Karpas-422 (cell line): ENCODE measurements at regions not wholly inside any gene's neighbourhood (a gene's known extent, or its start where the extent isn't known, plus 50 kb on each side); places are given as distances from the start of the nearest gene placed in this dataset.

Source experiments
- DNase-seq: peaks from one replicate; pipeline ENCODE4 v3.0.0-alpha.2; 2015
- H2AFZ ChIP-seq: fragments of 200-600 bp; sonication (generic); 2 replicates; pipeline ENCODE4 v1.6.1; 2014; ENCODE audit warnings: antibody characterized with exemption, low read length, mixed read lengths
- H3K27ac ChIP-seq: fragments of 200-600 bp; sonication (generic); 2 replicates; pipeline ENCODE4 v1.5.1; 2014; ENCODE audit warnings: mild to moderate bottlenecking, low read length, moderate library complexity
- H3K27me3 ChIP-seq: fragments of 200-600 bp; sonication (generic); 2 replicates; pipeline ENCODE4 v1.6.1; 2014; ENCODE audit warnings: low read length, mixed read lengths
- H3K36me3 ChIP-seq: fragments of 200-600 bp; sonication (generic); 2 replicates; pipeline ENCODE4 v1.6.1; 2014; ENCODE audit warnings: low read length, mixed read lengths; ENCODE audit not compliant: insufficient read depth
- H3K4me1 ChIP-seq: fragments of 200-600 bp; sonication (generic); 2 replicates; pipeline ENCODE4 v1.6.1; 2014; ENCODE audit warnings: mild to moderate bottlenecking, low read length, mixed read lengths
- H3K4me2 ChIP-seq: fragments of 200-600 bp; sonication (generic); 2 replicates; pipeline ENCODE4 v1.6.1; 2014; ENCODE audit warnings: low read length, low read depth, mild to moderate bottlenecking; ENCODE audit not compliant: poor library complexity, severe bottlenecking
- H3K4me3 ChIP-seq: fragments of 200-600 bp; sonication (generic); 2 replicates; pipeline ENCODE4 v1.5.1; 2014; ENCODE audit warnings: mild to moderate bottlenecking, antibody characterized with exemption, low read length, mixed read lengths
- H3K79me2 ChIP-seq: fragments of 200-600 bp; sonication (generic); 2 replicates; pipeline ENCODE4 v1.6.1; 2014; ENCODE audit warnings: mild to moderate bottlenecking, low read length, mixed read lengths
- H3K9ac ChIP-seq: fragments of 200-600 bp; sonication (generic); 2 replicates; pipeline ENCODE4 v1.6.0; 2014; ENCODE audit warnings: low read length
- H3K9me2 ChIP-seq: fragments of 200-600 bp; sonication (generic), shearing (Covaris generic); replicated peaks from 2 replicates; pipeline ENCODE4 v1.6.0; 2014; ENCODE audit warnings: mild to moderate bottlenecking, low read length, moderate library complexity; ENCODE audit not compliant: insufficient read depth
- H3K9me3 ChIP-seq: fragments of 300-700, 200-600 bp; sonication (generic); 2 replicates; pipeline ENCODE4 v1.6.1; 2014; ENCODE audit warnings: low read length, mixed read lengths
- H4K20me1 ChIP-seq: fragments of 200-600 bp; sonication (generic); 2 replicates; pipeline ENCODE4 v1.6.1; 2014; ENCODE audit warnings: mild to moderate bottlenecking, antibody characterized with exemption, low read length, low read depth; ENCODE audit not compliant: insufficient read depth

- Histone ChIP-seq H3K9ac (no peak overlapping the region), H3K4me3 (no peak overlapping the region), H3K4me1 (no peaks in the 10 kb centered on the region), H3K36me3 (no peaks in the 10 kb centered on the region), H3K9me2 (no peaks in the 10 kb centered on the region), H3K27ac (no peak overlapping the region), H2AFZ (no peak overlapping the region), H3K79me2 (no peaks in the 10 kb centered on the region), H3K27me3 (no peaks in the 10 kb centered on the region), H3K9me3 (no peaks in the 10 kb centered on the region), H4K20me1 (no peaks in the 10 kb centered on the region), H3K4me2 (no peak overlapping the region)
- no peak for DNase-seq
These were observed 149.4 kb downstream of the WNT5A start for GRCh38 chr3:55337641-55338180.

DNA sequence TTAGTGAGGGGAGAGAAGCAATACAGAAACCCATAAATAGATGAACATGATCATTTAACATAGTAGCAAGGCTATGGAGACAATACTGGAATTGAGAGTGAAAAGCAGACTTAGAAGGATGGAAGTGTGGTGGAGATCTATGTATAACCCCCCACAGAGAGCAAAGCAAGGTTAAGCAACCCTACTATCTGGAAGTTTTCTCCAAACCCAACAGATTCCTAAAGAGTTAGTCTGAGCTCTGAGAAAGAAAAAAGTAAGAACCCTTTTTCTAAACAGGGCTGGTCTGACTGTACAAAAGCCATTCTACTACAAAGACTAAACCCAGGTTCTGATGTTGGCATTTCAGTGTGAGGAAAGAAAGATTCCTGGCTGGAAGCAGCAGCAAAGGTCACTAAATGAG is 153.2 kb downstream of the WNT5A start:
- H3K36me3 ChIP-seq: no peaks in the 10 kb centered on the region
- no peak overlapping the region for H3K4me3 ChIP-seq
- no peak overlapping the region for H3K27ac ChIP-seq
- no peak overlapping the region for H3K4me2 ChIP-seq
- H3K9me3 ChIP-seq: no peaks in the 10 kb centered on the region
- no peaks in the 10 kb centered on the region for H3K9me2 ChIP-seq
- DNase-seq: no peak
- no peaks in the 10 kb centered on the region for H3K27me3 ChIP-seq
- H3K79me2 ChIP-seq: no peaks in the 10 kb centered on the region
- H3K4me1 ChIP-seq: no peaks in the 10 kb centered on the region
- H2AFZ ChIP-seq: no peak overlapping the region
- H4K20me1 ChIP-seq: no peaks in the 10 kb centered on the region
- H3K9ac ChIP-seq: no peak overlapping the region

- H3K4me3 ChIP-seq: no peak overlapping the region
- H3K4me2 ChIP-seq: no peak overlapping the region
- no peaks in the 10 kb centered on the region for H3K9me3 ChIP-seq
- no peaks in the 10 kb centered on the region for H3K36me3 ChIP-seq
- no peak overlapping the region for H3K27ac ChIP-seq
- no peaks in the 10 kb centered on the region for H4K20me1 ChIP-seq
- H3K27me3 ChIP-seq: no peaks in the 10 kb centered on the region
- no peak for DNase-seq
- no peak overlapping the region for H2AFZ ChIP-seq
- H3K9ac ChIP-seq: no peak overlapping the region
- H3K9me2 ChIP-seq: no peaks in the 10 kb centered on the region
- H3K79me2 ChIP-seq: no peaks in the 10 kb centered on the region
- H3K4me1 ChIP-seq: no peaks in the 10 kb centered on the region
These were observed 154.1 kb downstream of the WNT5A start for GRCh38 chr3:55333046-55333445.

DNA sequence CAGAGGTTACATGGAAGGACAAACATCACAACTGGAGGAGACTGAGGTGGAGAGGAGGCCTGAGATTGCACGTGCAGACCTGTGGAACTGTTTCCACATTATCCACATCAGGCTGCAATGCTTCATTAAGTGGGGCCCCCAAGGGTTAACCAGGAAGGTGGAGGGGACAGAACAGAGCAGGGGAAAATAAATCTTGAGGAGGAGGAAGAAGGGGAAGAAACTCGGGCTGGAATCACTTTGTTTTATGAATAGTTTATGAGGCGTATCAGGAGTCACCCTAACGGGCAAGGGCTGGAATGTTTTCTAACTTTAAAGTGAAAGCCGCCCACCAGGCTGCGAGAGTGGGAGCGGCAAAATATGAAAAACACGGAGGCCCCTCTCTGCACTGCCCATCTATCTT is 154.9 kb downstream of the WNT5A start:
- H3K9ac ChIP-seq: no peak overlapping the region
- H3K27me3 ChIP-seq: no peaks in the 10 kb centered on the region
- DNase-seq: no peak
- H3K4me1 ChIP-seq: no peaks in the 10 kb centered on the region
- H3K4me3 ChIP-seq: no peak overlapping the region
- no peaks in the 10 kb centered on the region for H4K20me1 ChIP-seq
- no peaks in the 10 kb centered on the region for H3K79me2 ChIP-seq
- no peaks in the 10 kb centered on the region for H3K9me2 ChIP-seq
- H2AFZ ChIP-seq: no peak overlapping the region
- H3K27ac ChIP-seq: no peak overlapping the region
- no peaks in the 10 kb centered on the region for H3K9me3 ChIP-seq
- no peaks in the 10 kb centered on the region for H3K36me3 ChIP-seq
- no peak overlapping the region for H3K4me2 ChIP-seq

DNA sequence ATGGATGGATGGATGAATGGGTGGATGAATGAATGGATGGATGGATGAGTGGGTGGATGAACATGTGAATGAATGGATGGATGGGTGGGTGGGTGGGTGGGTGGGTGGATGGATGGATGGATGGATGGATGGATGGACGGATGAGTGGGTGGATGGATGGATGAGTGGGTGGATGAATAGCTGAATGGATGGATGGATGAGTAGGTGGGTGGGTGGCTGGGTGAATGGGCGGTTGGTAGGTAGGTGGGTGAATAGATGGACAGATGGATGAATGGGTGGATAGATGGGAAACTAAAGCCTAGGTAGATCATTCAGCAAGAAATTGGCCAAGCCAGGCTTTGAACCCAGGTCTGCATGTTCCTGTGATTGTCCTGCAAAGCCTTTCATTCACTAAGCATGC is 155.6 kb downstream of the WNT5A start:
- Histone ChIP-seq H3K4me1 (no peaks in the 10 kb centered on the region), H3K79me2 (no peaks in the 10 kb centered on the region), H3K27me3 (no peaks in the 10 kb centered on the region), H3K9me3 (no peaks in the 10 kb centered on the region), H3K9ac (no peak overlapping the region), H3K27ac (no peak overlapping the region), H3K9me2 (no peaks in the 10 kb centered on the region), H2AFZ (no peak overlapping the region), H4K20me1 (no peaks in the 10 kb centered on the region), H3K4me2 (no peak overlapping the region), H3K4me3 (no peak overlapping the region), H3K36me3 (no peaks in the 10 kb centered on the region)
- no peak for DNase-seq

GRCh38 chr3:55330756-55331155 is 156.3 kb downstream of the WNT5A start:
- Histone ChIP-seq H3K79me2 (no peaks in the 10 kb centered on the region), H2AFZ (no peak overlapping the region), H3K36me3 (no peaks in the 10 kb centered on the region), H3K9me2 (no peaks in the 10 kb centered on the region), H3K27me3 (no peaks in the 10 kb centered on the region), H3K4me3 (no peak overlapping the region), H3K4me1 (no peaks in the 10 kb centered on the region), H3K9ac (no peak overlapping the region), H3K9me3 (no peaks in the 10 kb centered on the region), H4K20me1 (no peaks in the 10 kb centered on the region), H3K4me2 (no peak overlapping the region), H3K27ac (no peak overlapping the region)
- no peak for DNase-seq

DNA sequence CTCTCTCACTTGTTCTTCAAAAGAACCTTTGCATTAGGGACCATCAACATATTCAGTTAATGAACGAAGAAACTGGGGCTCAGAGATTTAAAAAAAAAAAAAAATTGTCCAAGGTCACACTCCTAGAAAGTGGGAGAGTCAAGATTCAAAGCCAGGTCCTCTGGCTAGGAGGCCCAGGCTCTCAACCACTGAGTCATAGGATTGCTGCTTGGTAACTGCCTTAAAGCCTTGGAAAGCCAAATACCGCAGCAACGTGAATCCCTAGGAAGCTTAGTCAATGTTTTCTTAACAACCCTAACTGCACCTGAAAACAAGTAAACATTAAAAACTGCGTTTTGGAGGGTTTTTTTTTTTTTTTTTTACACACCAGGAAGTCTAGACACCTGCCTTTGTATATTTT is 156.8 kb downstream of the WNT5A start:
- Histone ChIP-seq H3K9me2 (no peaks in the 10 kb centered on the region), H3K36me3 (no peaks in the 10 kb centered on the region), H4K20me1 (no peaks in the 10 kb centered on the region), H3K27ac (no peak overlapping the region), H3K4me1 (no peaks in the 10 kb centered on the region), H3K79me2 (no peaks in the 10 kb centered on the region), H3K27me3 (no peaks in the 10 kb centered on the region), H3K9ac (no peak overlapping the region), H2AFZ (no peak overlapping the region), H3K4me3 (no peak overlapping the region), H3K9me3 (no peaks in the 10 kb centered on the region), H3K4me2 (no peak overlapping the region)
- no peak for DNase-seq

DNA sequence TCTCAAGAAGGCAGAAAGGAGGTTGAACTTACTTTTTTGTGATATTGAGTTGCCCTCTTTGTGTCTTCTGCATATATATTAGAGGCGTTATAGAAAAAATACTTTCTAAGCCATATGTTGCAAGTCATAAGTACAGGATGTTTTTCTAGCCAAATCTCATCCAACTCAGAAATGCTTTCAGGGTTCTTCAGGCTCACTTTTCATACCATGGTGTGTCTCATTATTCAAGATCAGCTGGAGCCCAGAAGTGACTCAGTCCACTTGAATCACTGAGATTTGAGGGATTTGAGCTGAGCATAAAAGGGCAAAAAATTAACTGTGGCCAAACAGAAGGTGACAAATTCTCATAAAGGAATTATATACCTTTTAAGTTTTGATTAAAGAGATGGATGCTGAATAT is 157.3 kb downstream of the WNT5A start:
- Histone ChIP-seq H3K9ac (no peak overlapping the region), H3K27ac (no peak overlapping the region), H3K4me3 (no peak overlapping the region), H3K9me3 (no peaks in the 10 kb centered on the region), H3K36me3 (no peaks in the 10 kb centered on the region), H3K79me2 (no peaks in the 10 kb centered on the region), H2AFZ (no peak overlapping the region), H4K20me1 (no peaks in the 10 kb centered on the region), H3K9me2 (no peaks in the 10 kb centered on the region), H3K27me3 (no peaks in the 10 kb centered on the region), H3K4me1 (no peaks in the 10 kb centered on the region), H3K4me2 (no peak overlapping the region)
- no peak for DNase-seq
